Transverse colon (tissue), 4 donors: ENCODE measurements at regions not wholly inside any gene's neighbourhood (a gene's known extent, or its start where the extent isn't known, plus 50 kb on each side); places are given as distances from the start of the nearest gene placed in this dataset.

Experiments
- DNase-seq: peaks from one replicate; pipeline ENCODE4 v3.0.0-alpha.2; 2019
- H3K27ac ChIP-seq, 4 donors: fragments of 200-600 bp; sonication (generic); 2 replicates each; pipeline ENCODE4 v1.5.1; 2016 to 2018; ENCODE audit warnings: inconsistent platforms in 4 of 4
- H3K27me3 ChIP-seq: fragments of 200-600 bp; sonication (generic); 2 replicates; pipeline ENCODE4 v1.5.1; 2017; ENCODE audit warnings: inconsistent platforms
- H3K36me3 ChIP-seq, 4 donors: fragments of 200-600 bp; sonication (generic); 2 replicates each; pipeline ENCODE4 v1.5.1; 2017 to 2019; ENCODE audit warnings: inconsistent platforms in 4 of 4
- H3K4me1 ChIP-seq, 4 donors: fragments of 200-600 bp; sonication (generic); 2 replicates each; pipeline ENCODE4 v1.5.1; 2017 to 2020; ENCODE audit warnings: inconsistent platforms in 4 of 4
- H3K4me3 ChIP-seq, 4 donors: fragments of 200-600 bp; sonication (generic); 1 replicate in 1 of 4; 2 replicates in 3 of 4; pipeline versions ENCODE4 v1.5.1 to v1.6.1; 2017 to 2019; ENCODE audit warnings: inconsistent platforms in 4 of 4
- H3K9me3 ChIP-seq, 2 donors: fragments of 200-600 bp; sonication (generic); 2 replicates each; pipeline ENCODE4 v1.5.1; 2017 to 2019; ENCODE audit warnings: inconsistent platforms in 2 of 2
- EP300 ChIP-seq: sonication (generic); formaldehyde crosslinking; IDR thresholded peaks from one replicate; pipeline ENCODE4 v1.6.1; 2017; ENCODE audit warnings: antibody characterized with exemption, low read depth
- POLR2A ChIP-seq: fragments of 450-650 bp; IDR thresholded peaks from one replicate; pipeline ENCODE4 v1.6.1; 2016; ENCODE audit warnings: antibody characterized with exemption, mild to moderate bottlenecking, moderate library complexity
- POLR2AphosphoS5 ChIP-seq, 3 donors: sonication (generic); formaldehyde crosslinking; IDR thresholded peaks; one replicate each; pipeline ENCODE4 v1.6.1; 2016; ENCODE audit warnings: antibody characterized with exemption in 3 of 3
- WGBS, 2 donors: methylation state at CpG; one replicate each; pipeline ENCODE4 v1.1.5; 2018; ENCODE audit warnings: low coverage in 1 of 2; 5-methylcytosine and 5-hydroxymethylcytosine counted together
- in situ Hi-C, 4 donors: fragments of 200-750 bp; cut with MboI; loops; one replicate each; pipeline versions ENCODE4 v1.15.0 to v1.15.1; 2017; ENCODE audit warnings: low sequenced_read_pairs in 3 of 4, low pct_ligation_motif_present in 1 of 4, low pct_unique_long_range_greater_than_20kb in 1 of 4
- intact Hi-C: fragments of 100-400 bp; cut with DNase I; formaldehyde crosslinking; loops from one replicate; pipeline ENCODE4 v1.15.1; 2023; ENCODE audit warnings: low total_unique reads
- TF ChIP-seq, protein P1 (sequence below), 5 experiments: fragments of 200-600 bp in 3 of 5; fragments of 450-650 bp in 2 of 5; sonication (generic) in 3 of 5; IDR thresholded peaks; 1 replicate in 2 of 5; 2 replicates in 3 of 5; pipeline ENCODE4 v1.5.1; 2016 to 2017; ENCODE audit warnings: antibody characterized with exemption in 5 of 5, inconsistent platforms in 3 of 5, mild to moderate bottlenecking in 2 of 5, moderate library complexity in 1 of 5

DNA sequence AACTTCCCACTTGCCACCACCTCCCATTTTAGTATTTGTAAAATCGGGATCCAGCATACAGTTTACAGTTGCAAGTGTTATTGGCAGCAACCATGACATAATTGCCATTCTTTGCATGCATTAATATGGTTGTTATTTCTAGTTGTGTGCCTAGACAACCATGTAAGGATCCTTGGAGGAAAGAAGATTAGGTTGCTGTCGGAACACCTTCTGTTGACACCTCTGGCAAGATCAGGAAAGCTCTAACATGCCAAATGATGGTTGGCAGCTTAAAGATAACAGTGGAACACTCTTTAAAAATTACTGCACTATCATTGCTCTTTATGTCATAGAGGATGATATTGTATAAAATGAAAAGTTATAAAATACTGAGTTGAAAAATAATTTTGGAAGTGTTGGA lies 313.5 kb upstream of the RARB start:
- WGBS, 2 donors: 68 to 79% methylated on average over 2 of the region's 2 CpGs

DNA sequence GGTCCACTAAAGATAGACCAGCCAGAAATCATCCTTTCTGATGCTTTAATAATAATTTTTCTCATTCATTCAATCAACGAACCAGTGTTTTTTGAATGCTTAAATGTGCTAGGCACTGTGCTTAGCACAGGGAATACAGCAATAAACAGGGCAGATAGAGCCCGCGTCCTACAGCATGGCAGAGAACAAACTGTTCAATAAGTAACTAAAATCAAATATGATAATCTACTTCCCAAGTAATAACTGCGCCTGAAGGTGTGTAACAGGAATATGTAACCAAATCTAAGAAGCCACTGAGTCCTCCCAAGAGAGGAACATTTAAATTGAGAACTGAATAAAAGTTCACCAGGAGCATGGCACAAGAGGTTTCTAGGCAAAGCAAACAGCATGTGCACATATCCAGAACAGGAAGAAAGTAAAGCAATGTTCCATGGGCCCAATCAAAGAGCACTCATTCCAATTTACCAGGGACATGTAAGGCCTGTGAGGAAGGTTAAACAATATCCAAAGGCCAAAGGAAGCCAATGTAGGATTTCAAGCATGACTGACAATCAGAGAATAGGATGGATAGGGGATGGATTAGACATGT lies 311.0 kb upstream of the RARB start:
- Histone ChIP-seq H3K9me3 (no peaks in the 10 kb centered on the region), H3K27me3 (no peaks in the 10 kb centered on the region), H3K4me1 (peaks cover 0 to 38% (median 9%) of the 10 kb centered on the region in 4 donors), H3K36me3 (no peaks in the 10 kb centered on the region), H3K4me3 (no peak overlapping the region), H3K27ac (peak overlapping the region; percentile 40 to 68 (median 51))
- DNase-seq: peak; percentile 16
- in situ Hi-C loops: no loop called here
- TF ChIP-seq EP300 (no peak), POLR2A (no peak), POLR2AphosphoS5 (IDR thresholded peaks at IDR 0.05) (no peak)
- TF ChIP-seq, protein P1, sequence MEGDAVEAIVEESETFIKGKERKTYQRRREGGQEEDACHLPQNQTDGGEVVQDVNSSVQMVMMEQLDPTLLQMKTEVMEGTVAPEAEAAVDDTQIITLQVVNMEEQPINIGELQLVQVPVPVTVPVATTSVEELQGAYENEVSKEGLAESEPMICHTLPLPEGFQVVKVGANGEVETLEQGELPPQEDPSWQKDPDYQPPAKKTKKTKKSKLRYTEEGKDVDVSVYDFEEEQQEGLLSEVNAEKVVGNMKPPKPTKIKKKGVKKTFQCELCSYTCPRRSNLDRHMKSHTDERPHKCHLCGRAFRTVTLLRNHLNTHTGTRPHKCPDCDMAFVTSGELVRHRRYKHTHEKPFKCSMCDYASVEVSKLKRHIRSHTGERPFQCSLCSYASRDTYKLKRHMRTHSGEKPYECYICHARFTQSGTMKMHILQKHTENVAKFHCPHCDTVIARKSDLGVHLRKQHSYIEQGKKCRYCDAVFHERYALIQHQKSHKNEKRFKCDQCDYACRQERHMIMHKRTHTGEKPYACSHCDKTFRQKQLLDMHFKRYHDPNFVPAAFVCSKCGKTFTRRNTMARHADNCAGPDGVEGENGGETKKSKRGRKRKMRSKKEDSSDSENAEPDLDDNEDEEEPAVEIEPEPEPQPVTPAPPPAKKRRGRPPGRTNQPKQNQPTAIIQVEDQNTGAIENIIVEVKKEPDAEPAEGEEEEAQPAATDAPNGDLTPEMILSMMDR (IDR thresholded peaks at IDR 0.05): no peak
- WGBS, 2 donors: 48 to 59% methylated on average over 4 of the region's 4 CpGs
- intact Hi-C loops: no loop called here

More for the DNA sequence above, 313.5 kb upstream of the RARB start:
- no peak for DNase-seq
- Histone ChIP-seq H3K4me3 (no peak overlapping the region), H3K4me1 (peaks cover 0 to 22% (median 8%) of the 10 kb centered on the region in 4 donors), H3K27me3 (no peaks in the 10 kb centered on the region), H3K27ac (no peak overlapping the region), H3K9me3 (no peaks in the 10 kb centered on the region), H3K36me3 (no peaks in the 10 kb centered on the region)
- TF ChIP-seq POLR2AphosphoS5 (IDR thresholded peaks at IDR 0.05) (no peak), EP300 (no peak), POLR2A (no peak)
- TF ChIP-seq, protein P1 (IDR thresholded peaks at IDR 0.05): no peak
- intact Hi-C loops: no loop called here
- in situ Hi-C loops: no loop called here

DNA sequence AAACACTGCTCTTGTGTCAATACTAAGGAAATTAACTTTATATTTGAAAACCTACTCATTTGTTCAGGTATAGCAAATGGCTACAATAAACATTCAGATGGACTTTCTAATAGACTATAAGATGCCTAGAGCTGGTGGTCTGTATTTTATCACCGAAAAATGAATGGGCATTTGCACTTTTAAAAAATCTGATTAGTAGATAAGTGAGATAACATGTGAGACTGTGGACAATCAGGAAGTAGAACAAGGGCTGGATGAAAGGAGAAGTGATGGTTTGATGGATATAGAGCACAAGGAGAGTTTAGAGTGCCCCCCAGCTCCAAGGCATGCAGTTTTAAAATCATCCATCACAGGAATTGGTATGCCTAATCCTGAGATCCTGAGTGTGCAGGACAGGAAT lies 308.4 kb upstream of the RARB start:
- intact Hi-C loops (no loop called here), in situ Hi-C loops (no loop called here)
- TF ChIP-seq POLR2A (no peak), EP300 (no peak), POLR2AphosphoS5 (IDR thresholded peaks at IDR 0.05) (no peak)
- TF ChIP-seq, protein P1 (IDR thresholded peaks at IDR 0.05): no peak
- WGBS, 2 donors: 77 to 83% methylated on average over 1 of the region's 1 CpG
- H3K36me3 ChIP-seq: no peaks in the 10 kb centered on the region
- H3K4me3 ChIP-seq: no peak overlapping the region
- no peak for DNase-seq
- H3K27ac ChIP-seq: no peak overlapping the region
- peaks cover 0 to 38% (median 9%) of the 10 kb centered on the region in 4 donors for H3K4me1 ChIP-seq
- no peaks in the 10 kb centered on the region for H3K9me3 ChIP-seq
- H3K27me3 ChIP-seq: no peaks in the 10 kb centered on the region

DNA sequence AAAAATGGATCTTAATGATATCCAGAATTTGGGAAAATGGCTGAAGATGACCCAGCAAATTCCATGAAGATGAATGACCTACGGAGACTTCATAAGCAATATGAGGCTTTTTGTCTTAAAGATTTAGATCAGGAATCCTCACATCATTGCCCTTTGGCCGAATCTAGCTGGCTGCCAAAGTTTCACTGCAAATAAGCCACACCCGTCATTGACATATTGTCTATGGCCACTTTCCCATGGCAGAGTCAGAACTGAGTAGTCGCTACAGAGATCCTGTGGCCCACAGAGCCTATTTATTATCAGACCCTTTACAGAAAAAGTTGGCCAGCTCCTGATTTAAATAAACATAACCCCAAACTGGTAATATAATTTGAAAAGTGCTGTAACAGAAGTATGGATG lies 307.4 kb upstream of the RARB start:
- in situ Hi-C loops: no loop called here
- DNase-seq: peak; percentile 69
- TF ChIP-seq, protein P1 (IDR thresholded peaks at IDR 0.05): no peak
- TF ChIP-seq EP300 (no peak), POLR2A (no peak), POLR2AphosphoS5 (IDR thresholded peaks at IDR 0.05) (peak in 1 of 3 donors; percentile 35)

More for the DNA sequence above, 307.4 kb upstream of the RARB start:
- intact Hi-C loops: no loop called here
- Histone ChIP-seq H3K4me1 (peaks cover 0 to 38% (median 9%) of the 10 kb centered on the region in 4 donors), H3K36me3 (no peaks in the 10 kb centered on the region), H3K4me3 (no peak overlapping the region), H3K9me3 (no peaks in the 10 kb centered on the region), H3K27ac (peak overlapping the region; percentile 48 to 61 (median 56)), H3K27me3 (no peaks in the 10 kb centered on the region)
- 32 to 35% methylated on average over 4 of the region's 4 CpGs for WGBS, 2 donors
